ENCODE measurements at regions not wholly inside any gene's neighbourhood (a gene's known extent, or its start where the extent isn't known, plus 50 kb on each side); places are given as distances from the start of the nearest gene placed in this dataset.

GRCh38 chr9:92173318-92173717 is 58.1 kb upstream of the SPTLC1 start:
- H3K9me3 ChIP-seq (ENCODE audit: control insufficient read depth in 1 of 2, low read length in 2 of 2), result no peaks in the 10 kb centered on the region
- H3K36me3 ChIP-seq (ENCODE audit: control insufficient read depth in 1 of 2, insufficient read depth in 2 of 2, low read length in 2 of 2), result no peaks in the 10 kb centered on the region
- no peak overlapping the region for H3K4me3 ChIP-seq (ENCODE audit: low read depth in 1 of 2, low read length in 2 of 2)
- no peaks in the 10 kb centered on the region for H3K27me3 ChIP-seq (ENCODE audit: low read depth, low read length)
- H3K27ac ChIP-seq (ENCODE audit: low read length), result no peak overlapping the region
- no peaks in the 10 kb centered on the region for H3K4me1 ChIP-seq (ENCODE audit: control insufficient read depth in 1 of 2, insufficient read depth in 2 of 2, low read length in 2 of 2)

- Histone ChIP-seq H3K27ac (ENCODE audit: low read length) (no peak overlapping the region), H3K4me1 (ENCODE audit: control insufficient read depth in 1 of 2, insufficient read depth in 2 of 2, low read length in 2 of 2) (no peaks in the 10 kb centered on the region), H3K9me3 (ENCODE audit: control insufficient read depth in 1 of 2, low read length in 2 of 2) (no peaks in the 10 kb centered on the region), H3K36me3 (ENCODE audit: control insufficient read depth in 1 of 2, insufficient read depth in 2 of 2, low read length in 2 of 2) (no peaks in the 10 kb centered on the region), H3K4me3 (ENCODE audit: low read depth in 1 of 2, low read length in 2 of 2) (no peak overlapping the region), H3K27me3 (ENCODE audit: low read depth, low read length) (no peaks in the 10 kb centered on the region)
These were observed 56.6 kb upstream of the SPTLC1 start for GRCh38 chr9:92171822-92172221.

DNA sequence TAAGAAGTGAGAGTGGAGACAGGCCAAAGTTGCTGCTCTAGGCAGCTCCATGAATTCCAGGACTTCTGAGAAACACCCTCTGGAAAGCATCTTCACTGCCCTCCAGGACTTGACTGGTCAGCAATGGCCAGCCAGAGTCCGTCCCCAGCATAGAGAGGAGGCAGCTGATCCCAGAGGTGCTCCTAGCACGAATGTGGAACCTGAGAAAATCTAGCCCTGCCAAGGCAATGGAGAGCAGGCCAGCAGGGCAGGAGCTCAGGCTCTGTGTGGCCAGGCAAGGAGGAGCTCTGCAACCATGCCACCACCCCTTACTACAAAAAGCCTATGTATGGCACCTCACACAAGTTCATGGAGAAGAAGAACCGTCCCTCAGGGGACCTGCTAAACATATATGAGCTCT is 56.1 kb upstream of the SPTLC1 start:
- Histone ChIP-seq H3K4me3 (ENCODE audit: low read depth in 1 of 2, low read length in 2 of 2) (no peak overlapping the region), H3K9me3 (ENCODE audit: control insufficient read depth in 1 of 2, low read length in 2 of 2) (no peaks in the 10 kb centered on the region), H3K27me3 (ENCODE audit: low read depth, low read length) (no peaks in the 10 kb centered on the region), H3K36me3 (ENCODE audit: control insufficient read depth in 1 of 2, insufficient read depth in 2 of 2, low read length in 2 of 2) (no peaks in the 10 kb centered on the region), H3K4me1 (ENCODE audit: control insufficient read depth in 1 of 2, insufficient read depth in 2 of 2, low read length in 2 of 2) (no peaks in the 10 kb centered on the region), H3K27ac (ENCODE audit: low read length) (no peak overlapping the region)

- Histone ChIP-seq H3K27ac (ENCODE audit: low read length) (no peak overlapping the region), H3K9me3 (ENCODE audit: control insufficient read depth in 1 of 2, low read length in 2 of 2) (no peaks in the 10 kb centered on the region), H3K4me3 (ENCODE audit: low read depth in 1 of 2, low read length in 2 of 2) (no peak overlapping the region), H3K4me1 (ENCODE audit: control insufficient read depth in 1 of 2, insufficient read depth in 2 of 2, low read length in 2 of 2) (no peaks in the 10 kb centered on the region), H3K36me3 (ENCODE audit: control insufficient read depth in 1 of 2, insufficient read depth in 2 of 2, low read length in 2 of 2) (no peaks in the 10 kb centered on the region), H3K27me3 (ENCODE audit: low read depth, low read length) (no peaks in the 10 kb centered on the region)
These were observed 55.6 kb upstream of the SPTLC1 start for GRCh38 chr9:92170848-92171247.

GRCh38 chr9:92165484-92165883 is 50.3 kb upstream of the SPTLC1 start:
- H3K9me3 ChIP-seq (ENCODE audit: control insufficient read depth in 1 of 2, low read length in 2 of 2), result no peaks in the 10 kb centered on the region
- no peaks in the 10 kb centered on the region for H3K27me3 ChIP-seq (ENCODE audit: low read depth, low read length)
- H3K4me1 ChIP-seq (ENCODE audit: control insufficient read depth in 1 of 2, insufficient read depth in 2 of 2, low read length in 2 of 2), result no peaks in the 10 kb centered on the region
- H3K27ac ChIP-seq (ENCODE audit: low read length), result no peak overlapping the region
- H3K4me3 ChIP-seq (ENCODE audit: low read depth in 1 of 2, low read length in 2 of 2), result no peak overlapping the region
- no peaks in the 10 kb centered on the region for H3K36me3 ChIP-seq (ENCODE audit: control insufficient read depth in 1 of 2, insufficient read depth in 2 of 2, low read length in 2 of 2)

Measured in muscle layer of duodenum (tissue), 2 donors.